AG04449 (cell line): ENCODE measurements at regions not wholly inside any gene's neighbourhood (a gene's known extent, or its start where the extent isn't known, plus 50 kb on each side); places are given as distances from the start of the nearest gene placed in this dataset.

ENCODE experiments used
- CTCF ChIA-PET: fragments of 350-600 bp; formaldehyde crosslinking; extraction: SDS; loops from one replicate; lab custom pipeline; 2021; ENCODE audit warnings: antibody characterized with exemption; lab: Yijun Ruan, JAX
- POLR2A ChIA-PET: fragments of 400-600, 350-600 bp; formaldehyde crosslinking; extraction: SDS; loops from one replicate; lab custom pipeline; 2020; ENCODE audit warnings: antibody characterized with exemption, inconsistent platforms; lab: Yijun Ruan, JAX
- DNase-seq: peaks from one replicate; pipeline ENCODE4 v3.0.0-alpha.2; 2010; ENCODE audit warnings: low read depth, low spot score
- H3K4me3 ChIP-seq: 2 replicates; pipeline ENCODE4 v1.5.1; 2011; ENCODE audit warnings: low read depth, mild to moderate bottlenecking, control low read depth, low read length
- TF ChIP-seq, protein P1 (sequence below): IDR thresholded peaks from one replicate; pipeline ENCODE4 v1.5.1; 2011; ENCODE audit warnings: mild to moderate bottlenecking, moderate library complexity, low read length, control low read depth, inconsistent platforms; ENCODE audit not compliant: insufficient read depth; ENCODE audit errors: missing control alignments

DNA sequence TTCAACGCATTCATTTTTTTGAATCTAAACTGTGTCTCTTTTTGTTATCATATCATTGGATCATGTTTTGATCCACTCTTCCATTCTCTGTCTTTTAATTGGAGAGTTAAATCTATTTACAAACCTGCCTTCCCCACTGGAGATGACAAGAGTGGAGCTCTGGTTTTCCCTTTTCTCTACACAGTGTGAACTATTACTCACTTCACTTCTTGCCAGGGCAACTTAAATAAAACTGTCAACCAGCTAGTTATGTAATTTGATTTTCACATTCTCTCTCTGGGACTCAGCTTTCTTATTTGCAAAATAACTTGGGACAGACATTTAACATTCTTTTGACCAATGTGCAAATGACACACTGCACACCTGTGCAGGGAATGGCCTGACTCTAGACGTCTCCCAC lies 230.8 kb upstream of the CST7 start:
- POLR2A ChIA-PET = no interaction called here
- TF ChIP-seq, protein P1, sequence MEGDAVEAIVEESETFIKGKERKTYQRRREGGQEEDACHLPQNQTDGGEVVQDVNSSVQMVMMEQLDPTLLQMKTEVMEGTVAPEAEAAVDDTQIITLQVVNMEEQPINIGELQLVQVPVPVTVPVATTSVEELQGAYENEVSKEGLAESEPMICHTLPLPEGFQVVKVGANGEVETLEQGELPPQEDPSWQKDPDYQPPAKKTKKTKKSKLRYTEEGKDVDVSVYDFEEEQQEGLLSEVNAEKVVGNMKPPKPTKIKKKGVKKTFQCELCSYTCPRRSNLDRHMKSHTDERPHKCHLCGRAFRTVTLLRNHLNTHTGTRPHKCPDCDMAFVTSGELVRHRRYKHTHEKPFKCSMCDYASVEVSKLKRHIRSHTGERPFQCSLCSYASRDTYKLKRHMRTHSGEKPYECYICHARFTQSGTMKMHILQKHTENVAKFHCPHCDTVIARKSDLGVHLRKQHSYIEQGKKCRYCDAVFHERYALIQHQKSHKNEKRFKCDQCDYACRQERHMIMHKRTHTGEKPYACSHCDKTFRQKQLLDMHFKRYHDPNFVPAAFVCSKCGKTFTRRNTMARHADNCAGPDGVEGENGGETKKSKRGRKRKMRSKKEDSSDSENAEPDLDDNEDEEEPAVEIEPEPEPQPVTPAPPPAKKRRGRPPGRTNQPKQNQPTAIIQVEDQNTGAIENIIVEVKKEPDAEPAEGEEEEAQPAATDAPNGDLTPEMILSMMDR = no peak
- no peak overlapping the region for H3K4me3 ChIP-seq
- CTCF ChIA-PET = no interaction called here
- DNase-seq = no peak

DNA sequence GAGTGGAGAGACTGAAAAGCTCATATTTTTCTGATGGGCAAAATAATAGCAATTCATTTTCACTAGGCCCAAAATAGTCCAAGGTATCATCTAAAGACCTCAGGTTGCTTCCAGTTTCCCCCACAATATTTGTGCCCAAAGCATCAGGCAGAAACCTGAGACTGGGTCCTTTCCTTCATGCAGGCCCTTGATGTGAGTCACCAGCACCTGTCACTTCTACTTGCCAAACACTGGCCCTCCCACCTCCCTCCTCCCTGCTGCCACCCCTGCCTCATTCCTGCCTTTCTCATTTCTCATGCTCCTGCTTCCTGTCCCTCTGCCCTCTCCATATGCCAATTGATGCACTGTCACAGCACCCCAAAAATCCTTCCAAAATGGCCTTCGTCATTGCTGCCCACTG lies 230.4 kb upstream of the CST7 start:
- ChIA-PET POLR2A (no interaction called here), CTCF (no interaction called here)
- TF ChIP-seq, protein P1 = no peak
- no peak for DNase-seq
- H3K4me3 ChIP-seq = no peak overlapping the region

- DNase-seq = no peak
- POLR2A ChIA-PET = no interaction called here
These were observed 228.1 kb upstream of the CST7 start for GRCh38 chr20:24720957-24721356.

GRCh38 chr20:24721891-24722568 lies 227.0 kb upstream of the CST7 start:
- ChIA-PET CTCF (no interaction called here), POLR2A (no interaction called here)
- no peak overlapping the region for H3K4me3 ChIP-seq
- TF ChIP-seq, protein P1 = no peak
- no peak for DNase-seq

More at GRCh38 chr20:24720957-24721356, 228.1 kb upstream of the CST7 start:
- H3K4me3 ChIP-seq = no peak overlapping the region
- TF ChIP-seq, protein P1 = no peak
- CTCF ChIA-PET = no interaction called here

- TF ChIP-seq, protein P1 = no peak
These were observed 226.5 kb upstream of the CST7 start for GRCh38 chr20:24722586-24722985.

GRCh38 chr20:24723186-24723585 lies 225.9 kb upstream of the CST7 start:
- no peak overlapping the region for H3K4me3 ChIP-seq
- CTCF ChIA-PET = no interaction called here
- POLR2A ChIA-PET = no interaction called here
- TF ChIP-seq, protein P1 = no peak
- DNase-seq = no peak

More at GRCh38 chr20:24722586-24722985, 226.5 kb upstream of the CST7 start:
- no peak overlapping the region for H3K4me3 ChIP-seq
- no peak for DNase-seq
- CTCF ChIA-PET = no interaction called here
- POLR2A ChIA-PET = no interaction called here
